Esophagus squamous epithelium (tissue), 5 donors: ENCODE measurements at regions not wholly inside any gene's neighbourhood (a gene's known extent, or its start where the extent isn't known, plus 50 kb on each side); places are given as distances from the start of the nearest gene placed in this dataset.
"Not testable (repeated sequence)": the region's sequence is repeated elsewhere in the genome, so short reads cannot be mapped to it uniquely, and the experiment has no call there.

Experiments
- DNase-seq: peaks from one replicate; lab custom pipeline; 2025; lab: John Stamatoyannopoulos, UW
- H3K27ac ChIP-seq, 4 donors: fragments of 200-600 bp; sonication (generic); one replicate each; pipeline ENCODE4 v1.5.1; 2016 to 2019; ENCODE audit warnings: mild to moderate bottlenecking in 1 of 4
- H3K27me3 ChIP-seq, 4 donors: fragments of 200-600 bp; sonication (generic); 1 replicate in 3 of 4; 2 replicates in 1 of 4; pipeline versions ENCODE4 v1.5.1 to v1.6.0; 2017 to 2021; ENCODE audit warnings: antibody characterized with exemption in 1 of 4
- H3K36me3 ChIP-seq, 3 donors: fragments of 200-600 bp; sonication (generic); one replicate each; pipeline ENCODE4 v1.5.1; 2016 to 2019
- H3K4me1 ChIP-seq, 3 donors: fragments of 200-600 bp; sonication (generic); one replicate each; pipeline ENCODE4 v1.5.1; 2017 to 2019
- H3K4me3 ChIP-seq, 4 donors: fragments of 200-600 bp; sonication (generic); 1 replicate in 3 of 4; 2 replicates in 1 of 4; pipeline ENCODE4 v1.5.1; 2016 to 2019; ENCODE audit warnings: mild to moderate bottlenecking in 2 of 4, moderate library complexity in 1 of 4
- H3K9me3 ChIP-seq, 3 donors: fragments of 200-600 bp; sonication (generic); one replicate each; pipeline ENCODE4 v1.5.1; 2016 to 2019
- CTCF ChIP-seq, 6 experiments: fragments of 450-650 bp in 4 of 6; fragments of 200-600 bp in 2 of 6; sonication (generic) in 2 of 6; IDR thresholded peaks; one replicate each; pipeline ENCODE4 v1.5.1; 2016 to 2019; ENCODE audit warnings: antibody characterized with exemption in 6 of 6, mild to moderate bottlenecking in 4 of 6, moderate library complexity in 4 of 6
- POLR2A ChIP-seq, 4 donors: fragments of 450-650 bp; IDR thresholded peaks; one replicate each; pipeline ENCODE4 v1.6.1; 2017; ENCODE audit warnings: antibody characterized with exemption in 4 of 4, mild to moderate bottlenecking in 4 of 4, moderate library complexity in 3 of 4
- WGBS, 2 donors: methylation state at CpG; one replicate each; pipeline ENCODE4 v1.1.5; 2018; 5-methylcytosine and 5-hydroxymethylcytosine counted together
- intact Hi-C: fragments of 100-400 bp; cut with DNase I; formaldehyde crosslinking; loops from one replicate; pipeline ENCODE4 v1.15.0; 2022
- donor health status: DM: yes; HTN: yes; CAD: no.

- Histone ChIP-seq H3K36me3 (no peaks in the 10 kb centered on the region), H3K9me3 (peaks cover 0 to 11% (median 6%) of the 10 kb centered on the region in 3 donors), H3K27me3 (no peaks in the 10 kb centered on the region), H3K4me3 (no peak overlapping the region), H3K27ac (no peak overlapping the region), H3K4me1 (no peaks in the 10 kb centered on the region)
- intact Hi-C loops, result no loop called here
- 83% methylated on average over 1 of the region's 1 CpG; no CpG with 5 or more reads in 1 of the 2 donors for WGBS, 2 donors
- TF ChIP-seq POLR2A (IDR thresholded peaks at IDR 0.05) (no peak), CTCF (IDR thresholded peaks at IDR 0.05) (no peak)
- DNase-seq, result no peak
These were observed 1443.3 kb downstream of the RAPGEF2 start for GRCh38 chr4:160546201-160546600.

- DNase-seq, H3K27me3 ChIP-seq, H3K4me1 ChIP-seq, H3K27ac ChIP-seq, H3K4me3 ChIP-seq, H3K36me3 ChIP-seq, intact Hi-C loops: not testable (repeated sequence)
- 40 to 75% methylated on average over 1 of the region's 32 CpGs for WGBS, 2 donors
- H3K9me3 ChIP-seq, result peaks cover 0 to 11% (median 0%) of the 10 kb centered on the region in 3 donors
These were observed 1447.2 kb downstream of the RAPGEF2 start for GRCh38 chr4:160549951-160550519.

- no peaks in the 10 kb centered on the region for H3K27me3 ChIP-seq
- intact Hi-C loops, result no loop called here
- WGBS, 2 donors, result 69 to 75% methylated on average over 4 of the region's 4 CpGs
- no peak for TF ChIP-seq POLR2A (IDR thresholded peaks at IDR 0.05)
- TF ChIP-seq CTCF (IDR thresholded peaks at IDR 0.05), result no peak
- H3K27ac ChIP-seq, result no peak overlapping the region
- no peaks in the 10 kb centered on the region for H3K9me3 ChIP-seq
- no peak overlapping the region for H3K4me3 ChIP-seq
- H3K36me3 ChIP-seq, result no peaks in the 10 kb centered on the region
- no peak for DNase-seq
- H3K4me1 ChIP-seq, result no peaks in the 10 kb centered on the region
These were observed 1459.8 kb downstream of the RAPGEF2 start for GRCh38 chr4:160562661-160563060.

- Histone ChIP-seq H3K36me3 (no peaks in the 10 kb centered on the region), H3K27ac (no peak overlapping the region), H3K4me3 (no peak overlapping the region), H3K27me3 (no peaks in the 10 kb centered on the region), H3K4me1 (no peaks in the 10 kb centered on the region), H3K9me3 (no peaks in the 10 kb centered on the region)
- WGBS, 2 donors, result 61 to 86% methylated on average over 3 of the region's 3 CpGs
- intact Hi-C loops, result no loop called here
- TF ChIP-seq CTCF (IDR thresholded peaks at IDR 0.05), result no peak
- TF ChIP-seq POLR2A (IDR thresholded peaks at IDR 0.05), result no peak
- DNase-seq, result no peak
These were observed 1460.8 kb downstream of the RAPGEF2 start for GRCh38 chr4:160563552-160564282.

- intact Hi-C loops, result no loop called here
- no peaks in the 10 kb centered on the region for H3K36me3 ChIP-seq
- H3K27ac ChIP-seq, result no peak overlapping the region
- no peak overlapping the region for H3K4me3 ChIP-seq
- no peaks in the 10 kb centered on the region for H3K9me3 ChIP-seq
- 67 to 68% methylated on average over 1 of the region's 1 CpG for WGBS, 2 donors
- H3K4me1 ChIP-seq, result no peaks in the 10 kb centered on the region
- H3K27me3 ChIP-seq, result no peaks in the 10 kb centered on the region
- DNase-seq, result no peak
- no peak for TF ChIP-seq CTCF (IDR thresholded peaks at IDR 0.05)
- no peak for TF ChIP-seq POLR2A (IDR thresholded peaks at IDR 0.05)
These were observed 1464.8 kb downstream of the RAPGEF2 start for GRCh38 chr4:160567634-160568033.
